Nephron (organoid): ENCODE measurements at regions not wholly inside any gene's neighbourhood (a gene's known extent, or its start where the extent isn't known, plus 50 kb on each side); places are given as distances from the start of the nearest gene placed in this dataset.
A peak's percentile ranks its signal among the peaks of the same experiment; 100 is the strongest.

ENCODE experiments used
- H3K27ac Mint-ChIP-seq, 3 experiments: 2 replicates each; pipeline ENCODE4 v1.8.0; 2020; ENCODE audit warnings: mixed read lengths in 3 of 3, mild to moderate bottlenecking in 2 of 3, moderate library complexity in 1 of 3
- H3K27me3 Mint-ChIP-seq: 2 replicates; pipeline ENCODE4 v1.8.0; 2021; ENCODE audit warnings: low read depth, mild to moderate bottlenecking, moderate library complexity, mixed read lengths
- H3K36me3 Mint-ChIP-seq: 2 replicates; pipeline ENCODE4 v1.8.0; 2020; ENCODE audit warnings: low read depth, mixed read lengths
- H3K4me1 Mint-ChIP-seq: 2 replicates; pipeline ENCODE4 v1.8.0; 2020; ENCODE audit warnings: mixed read lengths
- H3K4me3 Mint-ChIP-seq, 3 experiments: 2 replicates each; pipeline ENCODE4 v1.8.0; 2020; ENCODE audit warnings: mild to moderate bottlenecking in 3 of 3, mixed read lengths in 3 of 3, moderate library complexity in 2 of 3
- H3K9me3 Mint-ChIP-seq: 2 replicates; pipeline ENCODE4 v1.8.0; 2020; ENCODE audit warnings: mixed read lengths
- TF ChIP-seq, protein P1 (sequence below), 3 experiments: fragments of 200-600 bp; sonication (generic); IDR thresholded peaks; one replicate each; pipeline ENCODE4 v1.5.0; 2021; ENCODE audit warnings: antibody characterized with exemption in 3 of 3; ENCODE audit not compliant: unreplicated experiment in 3 of 3

DNA sequence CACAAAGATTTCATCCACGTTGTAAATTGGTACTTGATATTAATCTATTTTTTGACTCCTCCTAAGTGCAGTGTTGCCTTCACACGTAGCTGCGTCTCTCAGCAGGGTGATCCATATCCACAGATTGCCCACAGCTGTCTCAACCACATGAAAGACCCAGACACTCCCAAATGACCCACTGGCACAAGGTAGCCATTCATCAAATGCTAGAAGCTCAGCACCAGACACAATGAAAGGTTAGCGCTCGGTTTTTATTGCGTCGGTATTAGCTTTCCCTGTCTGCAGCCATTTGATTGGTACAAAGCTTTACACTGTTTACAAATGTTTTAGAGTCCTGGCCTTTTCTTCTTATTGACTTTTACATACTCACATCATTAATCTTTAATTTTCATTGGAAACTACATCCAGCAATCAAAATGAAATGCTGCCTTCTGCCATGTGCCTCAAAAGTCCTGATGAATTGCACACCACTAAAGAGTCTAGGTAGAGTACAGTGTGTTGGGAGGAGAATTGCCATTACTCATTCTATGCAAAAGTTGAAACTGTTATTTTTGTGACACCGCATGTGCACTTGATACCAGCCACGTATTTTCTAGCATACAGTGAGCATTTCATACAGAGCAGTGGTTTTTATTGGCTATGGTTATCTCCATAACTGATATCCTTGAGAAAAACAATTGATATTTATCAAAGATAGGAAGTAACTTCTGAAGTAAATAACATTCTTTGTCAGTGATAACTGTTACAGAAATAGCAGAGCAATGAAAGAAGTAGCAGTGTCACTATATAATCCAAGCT, 127.3 kb upstream of the NUDT7 start:
- Mint-ChIP-seq H3K36me3 (no peaks in the 10 kb centered on the region), H3K27me3 (peaks cover 7% of the 10 kb centered on the region), H3K4me3 (no peak overlapping the region), H3K9me3 (peaks cover 21% of the 10 kb centered on the region), H3K4me1 (peaks cover 6% of the 10 kb centered on the region), H3K27ac (no peak overlapping the region)
- TF ChIP-seq, protein P1, sequence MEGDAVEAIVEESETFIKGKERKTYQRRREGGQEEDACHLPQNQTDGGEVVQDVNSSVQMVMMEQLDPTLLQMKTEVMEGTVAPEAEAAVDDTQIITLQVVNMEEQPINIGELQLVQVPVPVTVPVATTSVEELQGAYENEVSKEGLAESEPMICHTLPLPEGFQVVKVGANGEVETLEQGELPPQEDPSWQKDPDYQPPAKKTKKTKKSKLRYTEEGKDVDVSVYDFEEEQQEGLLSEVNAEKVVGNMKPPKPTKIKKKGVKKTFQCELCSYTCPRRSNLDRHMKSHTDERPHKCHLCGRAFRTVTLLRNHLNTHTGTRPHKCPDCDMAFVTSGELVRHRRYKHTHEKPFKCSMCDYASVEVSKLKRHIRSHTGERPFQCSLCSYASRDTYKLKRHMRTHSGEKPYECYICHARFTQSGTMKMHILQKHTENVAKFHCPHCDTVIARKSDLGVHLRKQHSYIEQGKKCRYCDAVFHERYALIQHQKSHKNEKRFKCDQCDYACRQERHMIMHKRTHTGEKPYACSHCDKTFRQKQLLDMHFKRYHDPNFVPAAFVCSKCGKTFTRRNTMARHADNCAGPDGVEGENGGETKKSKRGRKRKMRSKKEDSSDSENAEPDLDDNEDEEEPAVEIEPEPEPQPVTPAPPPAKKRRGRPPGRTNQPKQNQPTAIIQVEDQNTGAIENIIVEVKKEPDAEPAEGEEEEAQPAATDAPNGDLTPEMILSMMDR (IDR thresholded peaks at IDR 0.05; ENCODE audit: unreplicated experiment in 3 of 3), result no peak

DNA sequence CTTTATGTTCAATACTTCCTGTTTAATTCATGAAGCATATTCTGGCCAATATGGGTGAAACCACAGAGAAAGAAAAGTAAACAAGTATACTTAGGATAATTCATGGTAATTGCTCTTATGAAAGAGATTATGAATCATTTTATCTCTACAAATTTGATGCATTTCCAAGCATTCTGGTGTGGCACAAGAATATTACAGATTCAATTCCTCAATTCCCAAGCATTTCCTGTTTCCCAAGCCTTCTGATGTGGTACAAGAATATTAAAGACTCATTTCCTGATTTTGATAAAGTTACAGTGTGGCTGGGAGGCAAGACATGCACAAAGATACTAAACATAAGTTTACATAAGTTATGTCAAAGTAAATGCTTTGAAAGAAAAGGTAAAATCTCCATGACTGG, 126.1 kb upstream of the NUDT7 start:
- Mint-ChIP-seq H3K4me3 (no peak overlapping the region), H3K27me3 (peaks cover 7% of the 10 kb centered on the region), H3K27ac (no peak overlapping the region), H3K36me3 (no peaks in the 10 kb centered on the region), H3K4me1 (peaks cover 6% of the 10 kb centered on the region), H3K9me3 (peaks cover 27% of the 10 kb centered on the region)
- TF ChIP-seq, protein P1 (IDR thresholded peaks at IDR 0.05; ENCODE audit: unreplicated experiment in 3 of 3), result no peak

DNA sequence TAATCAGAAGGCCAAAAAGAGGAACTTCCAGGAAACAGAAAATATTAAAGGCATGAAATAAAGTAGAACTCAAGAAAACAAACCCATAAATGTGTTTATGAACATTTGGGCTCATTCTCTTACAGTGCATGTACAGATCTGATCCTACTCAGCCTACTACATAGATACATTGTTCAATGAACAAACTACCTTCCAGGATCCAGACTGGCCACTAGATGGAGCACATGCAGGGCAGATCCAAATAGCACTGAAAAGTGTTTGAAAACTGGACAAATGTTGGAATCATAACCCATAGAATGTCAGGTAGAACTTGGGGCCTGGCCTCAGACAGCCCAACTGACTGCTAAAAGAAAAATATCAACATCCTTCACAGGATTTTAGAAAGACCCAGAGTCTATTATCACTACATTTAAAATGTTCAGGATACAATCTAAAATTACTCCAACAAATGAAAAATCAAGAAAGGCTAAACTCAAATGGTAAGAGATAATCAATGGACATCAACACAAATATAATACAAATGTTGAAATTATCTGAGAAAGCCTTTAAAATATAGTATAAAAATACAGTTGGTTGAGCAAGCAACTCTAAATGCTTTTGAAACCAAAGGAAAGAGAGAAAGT, 122.4 kb upstream of the NUDT7 start:
- no peaks in the 10 kb centered on the region for H3K36me3 Mint-ChIP-seq
- peaks cover 12% of the 10 kb centered on the region for H3K27me3 Mint-ChIP-seq

DNA sequence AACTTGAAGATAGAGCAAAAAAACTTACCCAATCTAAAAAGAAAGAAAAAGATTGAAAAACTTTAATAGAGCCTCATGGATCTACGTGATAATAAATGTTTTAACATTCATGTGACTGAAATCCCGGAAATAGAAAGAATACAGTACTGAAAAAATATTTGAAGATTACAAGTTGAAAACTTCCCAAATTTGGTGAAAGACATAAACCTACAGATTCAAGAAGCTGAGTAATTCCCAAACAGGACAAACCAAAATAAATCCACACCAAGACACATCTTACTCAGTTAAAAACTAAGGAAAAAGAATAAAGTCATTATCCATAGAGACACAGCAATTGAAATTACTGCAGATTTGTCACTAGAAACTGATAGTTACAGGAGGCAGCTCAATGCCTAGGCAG, 121.8 kb upstream of the NUDT7 start:
- Mint-ChIP-seq H3K9me3 (peaks cover 38% of the 10 kb centered on the region), H3K4me1 (no peaks in the 10 kb centered on the region), H3K27me3 (peaks cover 9% of the 10 kb centered on the region), H3K36me3 (no peaks in the 10 kb centered on the region), H3K4me3 (no peak overlapping the region), H3K27ac (no peak overlapping the region)
- TF ChIP-seq, protein P1 (IDR thresholded peaks at IDR 0.05; ENCODE audit: unreplicated experiment in 3 of 3), result no peak

More for the DNA sequence above, 122.4 kb upstream of the NUDT7 start:
- Mint-ChIP-seq H3K4me1 (peaks cover 4% of the 10 kb centered on the region), H3K9me3 (peaks cover 38% of the 10 kb centered on the region), H3K4me3 (no peak overlapping the region), H3K27ac (no peak overlapping the region)
- TF ChIP-seq, protein P1 (IDR thresholded peaks at IDR 0.05; ENCODE audit: unreplicated experiment in 3 of 3), result peak; percentile 39 to 53 (median 41)

DNA sequence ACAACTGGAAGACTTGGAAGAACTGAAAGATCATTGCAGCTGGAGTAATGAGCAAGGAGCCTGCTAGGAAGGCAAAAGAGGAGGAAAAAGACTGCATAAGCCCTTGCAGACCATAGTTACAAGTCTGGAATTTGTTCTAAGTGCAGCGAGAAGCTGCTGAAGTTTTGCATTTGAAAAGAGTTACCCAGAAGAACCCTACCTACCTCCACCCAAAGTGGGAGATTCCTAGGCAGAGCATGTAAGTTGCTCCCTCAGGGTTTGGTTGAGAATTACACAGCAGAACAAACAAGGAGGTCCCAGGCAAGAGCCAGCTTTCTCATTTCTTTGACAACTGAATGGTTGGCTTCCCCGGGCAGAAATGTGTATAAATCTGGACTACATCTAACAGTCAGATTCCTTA, 118.7 kb upstream of the NUDT7 start:
- Mint-ChIP-seq H3K36me3 (no peaks in the 10 kb centered on the region), H3K27ac (no peak overlapping the region), H3K9me3 (peaks cover 25% of the 10 kb centered on the region), H3K4me3 (no peak overlapping the region), H3K4me1 (no peaks in the 10 kb centered on the region), H3K27me3 (peaks cover 14% of the 10 kb centered on the region)
- TF ChIP-seq, protein P1 (IDR thresholded peaks at IDR 0.05; ENCODE audit: unreplicated experiment in 3 of 3), result no peak
